ENCODE measurements at regions not wholly inside any gene's neighbourhood (a gene's known extent, or its start where the extent isn't known, plus 50 kb on each side); places are given as distances from the start of the nearest gene placed in this dataset.

GRCh38 chr10:4384245-4384644, 441.8 kb upstream of the AKR1E2 start:
- Histone ChIP-seq H3K4ac (ENCODE audit: low read depth, low read length) (no peak overlapping the region), H3K23me2 (ENCODE audit: insufficient read length, low read depth, low read length, poor library complexity, severe bottlenecking) (no peaks in the 10 kb centered on the region), H4K8ac (replicated peaks; ENCODE audit: insufficient read length, low read depth, low read length) (no peak overlapping the region), H3K79me2 (ENCODE audit: insufficient read depth, low read length) (no peaks in the 10 kb centered on the region; the same call in 1 of the 2 replicates), H3K23ac (ENCODE audit: insufficient read length, low read depth, low read length) (no peak overlapping the region), H2BK120ac (ENCODE audit: low read depth, low read length, poor library complexity, severe bottlenecking) (no peak overlapping the region), H2BK20ac (ENCODE audit: low read depth, low read length, poor library complexity, severe bottlenecking) (no peak overlapping the region), H3K27me3 (ENCODE audit: insufficient read depth, low read length) (no peaks in the 10 kb centered on the region), H4K5ac (ENCODE audit: insufficient read length, low read depth, low read length) (no peak overlapping the region), H3T11ph (ENCODE audit: low read length) (no peak overlapping the region), H2BK12ac (ENCODE audit: insufficient read length, low read depth, low read length) (no peak overlapping the region), H3K18ac (ENCODE audit: insufficient read length, low read depth, low read length) (no peak overlapping the region), H3K56ac (ENCODE audit: insufficient read length, low read depth, low read length) (no peak overlapping the region), H3K27ac (ENCODE audit: insufficient read length, low read depth, low read length) (no peak overlapping the region), H3K9ac (ENCODE audit: extremely low read depth, insufficient read length, low read length) (no peak overlapping the region), H2BK15ac (ENCODE audit: low read depth, low read length) (no peak overlapping the region), H2BK5ac (ENCODE audit: insufficient read length, low read length) (no peak overlapping the region), H3K4me2 (ENCODE audit: insufficient read depth, insufficient read length, low read length) (no peak overlapping the region), H2AK5ac (ENCODE audit: insufficient read length, low read length) (no peak overlapping the region), H2AFZ (ENCODE audit: low read length) (no peak overlapping the region), H3K14ac (ENCODE audit: insufficient read depth, low read length) (no peak overlapping the region), H3K79me1 (ENCODE audit: insufficient read depth, low read depth, low read length, poor library complexity, severe bottlenecking) (no peaks in the 10 kb centered on the region), H4K20me1 (ENCODE audit: control insufficient read depth, insufficient read depth, insufficient read length) (no peaks in the 10 kb centered on the region), H3K4me1 (ENCODE audit: insufficient read depth, low read length) (no peaks in the 10 kb centered on the region), H3K9me3 (ENCODE audit: control insufficient read depth, low read depth, low read length) (no peaks in the 10 kb centered on the region), H4K91ac (ENCODE audit: insufficient read length, low read depth, low read length) (no peak overlapping the region)
- no peak for TF ChIP-seq CTCF (conservative IDR thresholded peaks at IDR 0.05)
- no peak for DNase-seq
- no peaks in the 10 kb centered on the region for H3K4me1 Mint-ChIP-seq
- H3K27ac Mint-ChIP-seq: no peak overlapping the region
- no peaks in the 10 kb centered on the region for H3K27me3 Mint-ChIP-seq (ENCODE audit: low read depth)
- no peaks in the 10 kb centered on the region for H3K9me3 Mint-ChIP-seq
- H3K4me3 Mint-ChIP-seq: no peak overlapping the region
- no CpG with 5 or more reads among the region's 4 CpGs for WGBS (ENCODE audit: extremely low coverage, insufficient read length, low lambda C conversion rate)
- no peaks in the 10 kb centered on the region for H3K36me3 Mint-ChIP-seq (ENCODE audit: insufficient read depth in 1 of 3, low read depth in 3 of 3)
